HepG2 (cell line): ENCODE measurements at regions not wholly inside any gene's neighbourhood (a gene's known extent, or its start where the extent isn't known, plus 50 kb on each side); places are given as distances from the start of the nearest gene placed in this dataset.

Experiments
- ATAC-seq: fragments of 200-7000 bp; cut with Tn5 transposase; 3 replicates; pipeline ENCODE4 v1.9.1; 2020; ENCODE audit warnings: mild to moderate bottlenecking, moderate library complexity
- BruUV-seq: library from RNA; stranded (reverse); fragments of 400-500 nt; replicated peaks from 2 replicates; lab custom pipeline; 2021; lab: Mats Ljungman, UMichigan
- CTCF ChIA-PET: fragments of 300-600 bp; formaldehyde crosslinking; extraction: SDS; loops from one replicate; lab custom pipeline; 2021; ENCODE audit warnings: low total read pairs, inconsistent platforms, low intra/inter-chr PET ratio; lab: Yijun Ruan, JAX
- POLR2A ChIA-PET: fragments of 350-600 bp; sonication (Branson Sonifier 250); formaldehyde crosslinking; loops from one replicate; lab custom pipeline; 2020; ENCODE audit warnings: antibody characterized with exemption, inconsistent platforms; lab: Yijun Ruan, JAX
- DNase-seq: peaks from one replicate; pipeline ENCODE4 v3.0.0-alpha.2; 2015; ENCODE audit warnings: low spot score
- FAIRE-seq: peaks from 3 replicates; lab custom pipeline; 2011; peaks lifted over from hg19 to GRCh38; lab: Jason Lieb, UNC
- H2AFZ ChIP-seq: one replicate; pipeline ENCODE4 v1.6.1; 2011; ENCODE audit warnings: low read length, inconsistent platforms
- H3K27ac ChIP-seq: fragments of 300-600 bp; 3 replicates; pipeline ENCODE4 v1.8.0; 2011; ENCODE audit warnings: mixed run types, mild to moderate bottlenecking, mixed read lengths, low read length, inconsistent platforms; ENCODE audit not compliant: insufficient read depth; ENCODE audit errors: extremely low read length
- H3K27me3 ChIP-seq, 2 experiments: fragments of 200-600 bp in 1 of 2; 2 replicates in 1 of 2; 3 replicates in 1 of 2; pipeline versions ENCODE4 v1.6.0 to v1.8.0; 2011; ENCODE audit warnings: low read length in 2 of 2, mild to moderate bottlenecking in 2 of 2, moderate library complexity in 2 of 2, inconsistent platforms in 1 of 2; ENCODE audit not compliant: insufficient read depth in 2 of 2, control insufficient read depth in 1 of 2
- H3K36me3 ChIP-seq, 2 experiments: fragments of 200-600 bp in 1 of 2; replicated peaks in 1 of 2; 2 replicates in 1 of 2; 3 replicates in 1 of 2; pipeline versions ENCODE4 v1.5.1 to v1.8.0; 2011; ENCODE audit warnings: low read length in 2 of 2, inconsistent platforms in 1 of 2; ENCODE audit not compliant: insufficient read depth in 2 of 2, control insufficient read depth in 1 of 2
- H3K4me1 ChIP-seq: 2 replicates; pipeline ENCODE4 v1.5.1; 2012; ENCODE audit warnings: low read length, inconsistent platforms; ENCODE audit not compliant: insufficient read depth
- H3K4me2 ChIP-seq: 2 replicates; pipeline ENCODE4 v1.6.0; 2011; ENCODE audit warnings: low read depth, low read length, inconsistent platforms
- H3K4me3 ChIP-seq, 3 experiments: fragments of 200-600 bp in 1 of 3; sonication (generic), shearing (Covaris generic) in 1 of 3; replicated peaks in 1 of 3; 2 replicates each; pipeline ENCODE4 v1.5.1; 2011 to 2016; ENCODE audit warnings: low read length in 3 of 3, inconsistent platforms in 2 of 3, low read depth in 2 of 3, mild to moderate bottlenecking in 2 of 3, control low read depth in 1 of 3, mixed read lengths in 1 of 3; ENCODE audit not compliant: insufficient read depth in 1 of 3
- H3K79me2 ChIP-seq: one replicate; pipeline ENCODE4 v1.6.1; 2011; ENCODE audit warnings: low read length, inconsistent platforms; ENCODE audit not compliant: insufficient read depth
- H3K9ac ChIP-seq: 2 replicates; pipeline ENCODE4 v1.6.0; 2011; ENCODE audit warnings: mild to moderate bottlenecking, low read depth, low read length, inconsistent platforms; ENCODE audit not compliant: insufficient read depth
- H3K9me3 ChIP-seq: 2 replicates; pipeline ENCODE4 v1.5.1; 2012; ENCODE audit warnings: mild to moderate bottlenecking, low read length
- H4K20me1 ChIP-seq: 2 replicates; pipeline ENCODE4 v1.6.0; 2011; ENCODE audit warnings: inconsistent platforms, mild to moderate bottlenecking, low read length, moderate library complexity; ENCODE audit not compliant: insufficient read depth
- AGO1 ChIP-seq: fragments of 200-400 bp; formaldehyde crosslinking; IDR thresholded peaks from 2 replicates; pipeline ENCODE4 v1.6.1; 2017; ENCODE audit warnings: mild to moderate bottlenecking, low read depth, low read length, moderate library complexity; ENCODE audit not compliant: poor library complexity, severe bottlenecking
- AKAP8 ChIP-seq: sonication (generic); formaldehyde crosslinking; IDR thresholded peaks from 2 replicates; pipeline ENCODE4 v1.5.1; 2020; ENCODE audit warnings: mild to moderate bottlenecking, missing genetic modification reagents
- FOSL2 ChIP-seq: sonication (generic); formaldehyde crosslinking; IDR thresholded peaks from 2 replicates; pipeline ENCODE4 v1.4.0; 2020; ENCODE audit warnings: missing genetic modification reagents
- FOXO4 ChIP-seq: sonication (generic); formaldehyde crosslinking; conservative IDR thresholded peaks from 2 replicates; pipeline ENCODE4 v1.8.1; 2023; ENCODE audit warnings: missing genetic modification reagents
- KAT7 ChIP-seq: IDR thresholded peaks from 2 replicates; pipeline ENCODE4 v1.6.1; 2018; ENCODE audit warnings: borderline replicate concordance, missing compliant biosample characterization
- MXD1 ChIP-seq: sonication (generic); formaldehyde crosslinking; IDR thresholded peaks from 2 replicates; pipeline ENCODE4 v1.4.0; 2020; ENCODE audit warnings: mild to moderate bottlenecking, missing genetic modification reagents
- TCF7L2 ChIP-seq: IDR thresholded peaks from 2 replicates; pipeline ENCODE4 v1.6.1; 2011; ENCODE audit warnings: mild to moderate bottlenecking, low read depth, low read length, moderate library complexity
- ZC3H4 ChIP-seq: sonication (generic); formaldehyde crosslinking; IDR thresholded peaks from 2 replicates; pipeline ENCODE4 v1.4.0; 2020; ENCODE audit warnings: missing genetic modification reagents, borderline replicate concordance
- ZHX2 ChIP-seq, 2 experiments: sonication (generic) in 1 of 2; formaldehyde crosslinking in 1 of 2; IDR thresholded peaks; 2 replicates each; pipeline versions ENCODE4 v1.6.1 to v1.9.0; 2014 to 2022; ENCODE audit warnings: antibody characterized with exemption in 1 of 2, borderline replicate concordance in 1 of 2, inconsistent platforms in 1 of 2, low read depth in 1 of 2, missing genetic modification reagents in 1 of 2
- ZIK1 ChIP-seq: sonication (generic); formaldehyde crosslinking; IDR thresholded peaks from 2 replicates; pipeline ENCODE4 v1.5.0; 2020; ENCODE audit warnings: mild to moderate bottlenecking, low read depth, missing genetic modification reagents, borderline replicate concordance
- ZNF17 ChIP-seq: sonication (generic); formaldehyde crosslinking; IDR thresholded peaks from 2 replicates; pipeline ENCODE4 v1.5.0; 2020; ENCODE audit warnings: mild to moderate bottlenecking, missing genetic modification reagents
- ZNF24 ChIP-seq: fragments of 450-650 bp; IDR thresholded peaks from 2 replicates; pipeline ENCODE4 v1.6.1; 2017; ENCODE audit warnings: antibody characterized with exemption, mild to moderate bottlenecking
- ZNF562 ChIP-seq: sonication (generic); formaldehyde crosslinking; IDR thresholded peaks from 2 replicates; pipeline ENCODE4 v1.8.0; 2022; ENCODE audit warnings: missing genetic modification reagents, borderline replicate concordance
- in situ Hi-C: cut with HindIII; loops from 2 replicates; pipeline ENCODE4 v1.10.0; 2017; ENCODE audit warnings: low pct_unique_long_range_greater_than_20kb; ENCODE audit not compliant: extremely low pct_ligation_motif_present
- intact Hi-C: fragments of 100-400 bp; cut with micrococcal nuclease; formaldehyde crosslinking; loops from one replicate; pipeline ENCODE4 v1.10.0; 2022; ENCODE audit not compliant: unreplicated experiment
- TF ChIP-seq, protein P1 (sequence below): sonication (generic); formaldehyde crosslinking; IDR thresholded peaks from 2 replicates; pipeline ENCODE4 v1.5.1; 2020; ENCODE audit warnings: missing genetic modification reagents, mild to moderate bottlenecking, borderline replicate concordance

DNA sequence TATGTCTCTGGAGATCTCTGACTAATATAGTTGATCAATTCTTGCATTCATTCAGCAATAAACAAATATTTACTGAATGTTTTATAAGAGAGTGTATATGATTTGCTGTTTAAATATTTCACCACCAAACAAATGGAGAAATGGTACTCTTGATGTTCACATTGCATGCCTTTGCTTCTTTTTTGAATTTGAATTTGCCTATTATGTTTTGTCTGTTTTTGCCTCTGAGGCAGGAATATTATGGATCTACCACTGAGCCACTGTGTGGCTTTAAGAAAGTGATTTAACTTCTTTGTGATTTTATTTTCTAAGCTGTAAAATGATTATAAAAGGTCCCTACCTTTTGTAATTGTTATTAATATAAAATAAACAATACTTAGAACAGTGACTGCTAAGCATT is 345.0 kb downstream of the DOK5 start:
- no peaks in the 10 kb centered on the region for H4K20me1 ChIP-seq
- no peak overlapping the region for H3K27ac ChIP-seq
- intact Hi-C loops (no loop called here), in situ Hi-C loops (no loop called here)
- H3K36me3 ChIP-seq: no peaks in the 10 kb centered on the region
- H3K9ac ChIP-seq: no peak overlapping the region
- no peak for DNase-seq
- H2AFZ ChIP-seq: no peak overlapping the region
- H3K79me2 ChIP-seq: no peaks in the 10 kb centered on the region
- H3K27me3 ChIP-seq: no peaks in the 10 kb centered on the region
- TF ChIP-seq FOXO4 (CRISPR knock-in tag) (no peak), ZNF24 (no peak), AGO1 (no peak), AKAP8 (CRISPR knock-in tag) (no peak), ZNF562 (no peak), TCF7L2 (no peak), KAT7 (CRISPR knock-in tag) (no peak), ZNF17 (CRISPR knock-in tag) (no peak), FOSL2 (CRISPR knock-in tag) (no peak), ZHX2 (IDR thresholded peaks at IDR 0.05; ENCODE audit: low read depth) (no peak), ZHX2 (CRISPR knock-in tag; IDR thresholded peaks at IDR 0.05; ENCODE audit: borderline replicate concordance) (no peak), ZIK1 (CRISPR knock-in tag) (no peak), MXD1 (no peak), ZC3H4 (CRISPR knock-in tag) (no peak)
- TF ChIP-seq, protein P1, sequence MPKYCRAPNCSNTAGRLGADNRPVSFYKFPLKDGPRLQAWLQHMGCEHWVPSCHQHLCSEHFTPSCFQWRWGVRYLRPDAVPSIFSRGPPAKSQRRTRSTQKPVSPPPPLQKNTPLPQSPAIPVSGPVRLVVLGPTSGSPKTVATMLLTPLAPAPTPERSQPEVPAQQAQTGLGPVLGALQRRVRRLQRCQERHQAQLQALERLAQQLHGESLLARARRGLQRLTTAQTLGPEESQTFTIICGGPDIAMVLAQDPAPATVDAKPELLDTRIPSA: no peak
- no peak for FAIRE-seq
- CTCF ChIA-PET: no interaction called here
- POLR2A ChIA-PET: no interaction called here
- H3K4me1 ChIP-seq: no peaks in the 10 kb centered on the region
- no peak for ATAC-seq
- H3K4me3 ChIP-seq: no peak overlapping the region
- H3K4me2 ChIP-seq: no peak overlapping the region
- BruUV-seq: no TSS peak
- H3K9me3 ChIP-seq: peaks cover 28% of the 10 kb centered on the region
